GM12878 (cell line): ENCODE measurements at regions not wholly inside any gene's neighbourhood (a gene's known extent, or its start where the extent isn't known, plus 50 kb on each side); places are given as distances from the start of the nearest gene placed in this dataset.

Experiments used
- JUNB ChIP-seq: IDR thresholded peaks from 2 replicates; pipeline ENCODE4 v1.6.1; 2016; ENCODE audit warnings: antibody characterized with exemption, mild to moderate bottlenecking
- JUND ChIP-seq: IDR thresholded peaks from 2 replicates; pipeline ENCODE4 v1.6.1; 2012; ENCODE audit warnings: low read depth, mild to moderate bottlenecking, low read length, improper control_type of control experiment, moderate library complexity
- MYC ChIP-seq: IDR thresholded peaks from 2 replicates; pipeline ENCODE4 v1.6.1; 2011; ENCODE audit warnings: mild to moderate bottlenecking, low read length, moderate library complexity, inconsistent platforms; ENCODE audit not compliant: insufficient read depth, insufficient replicate concordance, insufficient read length, severe bottlenecking
- YBX1 ChIP-seq: fragments of 450-650 bp; IDR thresholded peaks from 2 replicates; pipeline ENCODE4 v1.6.1; 2016; ENCODE audit warnings: antibody characterized with exemption
- TF ChIP-seq, protein P1 (sequence below): IDR thresholded peaks from 2 replicates; pipeline ENCODE4 v1.6.1; 2011; ENCODE audit warnings: mild to moderate bottlenecking, low read depth, low read length, moderate library complexity; ENCODE audit not compliant: insufficient replicate concordance
- TF ChIP-seq, protein P2 (sequence below): fragments of 450-650 bp; conservative IDR thresholded peaks from 2 replicates; pipeline ENCODE4 v1.6.1; 2017; ENCODE audit warnings: mild to moderate bottlenecking, moderate library complexity

DNA sequence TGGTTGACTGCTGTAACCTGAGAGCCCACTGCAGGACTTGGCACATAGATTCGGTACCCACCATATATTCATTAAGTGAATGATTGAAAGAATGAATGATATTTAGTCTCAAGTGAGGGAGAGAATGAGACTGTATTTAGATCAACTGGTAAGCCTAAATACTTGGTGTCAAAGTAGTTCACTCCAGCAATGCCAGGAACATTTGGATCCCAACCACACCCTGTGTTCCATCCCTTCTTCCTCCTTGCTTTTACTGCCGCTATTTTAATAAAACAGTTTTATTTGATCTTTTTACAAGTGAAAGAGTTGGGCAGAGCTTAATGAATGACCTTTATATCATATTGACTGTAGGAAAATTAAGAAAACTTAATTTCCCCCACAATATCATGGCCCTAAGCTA is 473.6 kb upstream of the CBLB start:
- TF ChIP-seq JUNB (no peak), MYC (no peak), YBX1 (no peak), JUND (no peak)
- TF ChIP-seq, protein P1, sequence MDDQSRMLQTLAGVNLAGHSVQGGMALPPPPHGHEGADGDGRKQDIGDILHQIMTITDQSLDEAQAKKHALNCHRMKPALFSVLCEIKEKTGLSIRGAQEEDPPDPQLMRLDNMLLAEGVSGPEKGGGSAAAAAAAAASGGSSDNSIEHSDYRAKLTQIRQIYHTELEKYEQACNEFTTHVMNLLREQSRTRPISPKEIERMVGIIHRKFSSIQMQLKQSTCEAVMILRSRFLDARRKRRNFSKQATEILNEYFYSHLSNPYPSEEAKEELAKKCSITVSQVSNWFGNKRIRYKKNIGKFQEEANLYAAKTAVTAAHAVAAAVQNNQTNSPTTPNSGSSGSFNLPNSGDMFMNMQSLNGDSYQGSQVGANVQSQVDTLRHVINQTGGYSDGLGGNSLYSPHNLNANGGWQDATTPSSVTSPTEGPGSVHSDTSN = no peak
- TF ChIP-seq, protein P2, sequence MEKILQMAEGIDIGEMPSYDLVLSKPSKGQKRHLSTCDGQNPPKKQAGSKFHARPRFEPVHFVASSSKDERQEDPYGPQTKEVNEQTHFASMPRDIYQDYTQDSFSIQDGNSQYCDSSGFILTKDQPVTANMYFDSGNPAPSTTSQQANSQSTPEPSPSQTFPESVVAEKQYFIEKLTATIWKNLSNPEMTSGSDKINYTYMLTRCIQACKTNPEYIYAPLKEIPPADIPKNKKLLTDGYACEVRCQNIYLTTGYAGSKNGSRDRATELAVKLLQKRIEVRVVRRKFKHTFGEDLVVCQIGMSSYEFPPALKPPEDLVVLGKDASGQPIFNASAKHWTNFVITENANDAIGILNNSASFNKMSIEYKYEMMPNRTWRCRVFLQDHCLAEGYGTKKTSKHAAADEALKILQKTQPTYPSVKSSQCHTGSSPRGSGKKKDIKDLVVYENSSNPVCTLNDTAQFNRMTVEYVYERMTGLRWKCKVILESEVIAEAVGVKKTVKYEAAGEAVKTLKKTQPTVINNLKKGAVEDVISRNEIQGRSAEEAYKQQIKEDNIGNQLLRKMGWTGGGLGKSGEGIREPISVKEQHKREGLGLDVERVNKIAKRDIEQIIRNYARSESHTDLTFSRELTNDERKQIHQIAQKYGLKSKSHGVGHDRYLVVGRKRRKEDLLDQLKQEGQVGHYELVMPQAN = no peak
